IMR-90 (cell line): ENCODE measurements at regions not wholly inside any gene's neighbourhood (a gene's known extent, or its start where the extent isn't known, plus 50 kb on each side); places are given as distances from the start of the nearest gene placed in this dataset.

Experiments used
- ATAC-seq: fragments of 200-7000 bp; cut with Tn5 transposase; 2 replicates; pipeline ENCODE4 v1.9.1; 2020; ENCODE audit warnings: low read depth, mild to moderate bottlenecking, moderate library complexity
- BruUV-seq: library from RNA; stranded (reverse); fragments of 400-500 nt; replicated peaks from 2 replicates; lab custom pipeline; 2021; lab: Mats Ljungman, UMichigan
- CTCF ChIA-PET: fragments of 300-600 bp; formaldehyde crosslinking; extraction: SDS; loops from one replicate; lab custom pipeline; 2021; ENCODE audit warnings: antibody characterized with exemption; lab: Yijun Ruan, JAX
- POLR2A ChIA-PET: fragments of 300-600 bp; sonication (Branson Sonifier 250); formaldehyde crosslinking; loops from one replicate; lab custom pipeline; 2022; ENCODE audit warnings: antibody characterized with exemption; ENCODE audit not compliant: unreplicated experiment; lab: Charles Lee
- DNase-seq: peaks from one replicate; pipeline ENCODE4 v3.0.0; 2013
- H2AFZ ChIP-seq: replicated peaks from 2 replicates; pipeline ENCODE3; 2013; ENCODE audit warnings: low read length, mild to moderate bottlenecking; ENCODE audit not compliant: poor library complexity
- H2AK5ac ChIP-seq: 2 replicates; pipeline ENCODE4 v1.6.1; 2013; ENCODE audit warnings: low read depth, low read length, inconsistent platforms
- H2AK9ac ChIP-seq: replicated peaks from 2 replicates; pipeline ENCODE3; 2013; ENCODE audit warnings: mild to moderate bottlenecking, low read depth, low read length, moderate library complexity; ENCODE audit not compliant: poor library complexity
- H2BK120ac ChIP-seq: 2 replicates; pipeline ENCODE4 v1.6.1; 2013; ENCODE audit warnings: low read depth, low read length, inconsistent platforms
- H2BK15ac ChIP-seq: 3 replicates; pipeline ENCODE4 v1.6.1; 2013; ENCODE audit warnings: low read depth, low read length, inconsistent platforms
- H2BK20ac ChIP-seq: 2 replicates; pipeline ENCODE4 v1.6.1; 2013; ENCODE audit warnings: low read depth, mild to moderate bottlenecking, inconsistent platforms, low read length, moderate library complexity
- H2BK5ac ChIP-seq: 2 replicates; pipeline ENCODE4 v1.6.1; 2013; ENCODE audit warnings: mild to moderate bottlenecking, low read depth, low read length, inconsistent platforms; ENCODE audit not compliant: poor library complexity, severe bottlenecking
- H3K14ac ChIP-seq: replicated peaks from 2 replicates; pipeline ENCODE4 v1.6.1; 2013; ENCODE audit warnings: low read depth, low read length, inconsistent platforms
- H3K18ac ChIP-seq: 2 replicates; pipeline ENCODE4 v1.6.1; 2013; ENCODE audit warnings: low read depth, low read length, control low read depth
- H3K23ac ChIP-seq: 2 replicates; pipeline ENCODE4 v1.6.1; 2013; ENCODE audit warnings: low read depth, low read length, inconsistent platforms
- H3K27ac ChIP-seq: 2 replicates; pipeline ENCODE4 v1.5.1; 2013; ENCODE audit warnings: mild to moderate bottlenecking, control low read depth, low read length; ENCODE audit not compliant: insufficient read depth
- H3K27me3 ChIP-seq: 2 replicates; pipeline ENCODE4 v1.6.1; 2013; ENCODE audit warnings: low read length; ENCODE audit not compliant: control insufficient read depth, insufficient read depth
- H3K36me3 ChIP-seq: 2 replicates; pipeline ENCODE4 v1.6.1; 2013; ENCODE audit warnings: low read length, mixed read lengths; ENCODE audit not compliant: control insufficient read depth, insufficient read depth
- H3K4ac ChIP-seq: 2 replicates; pipeline ENCODE4 v1.6.1; 2013; ENCODE audit warnings: low read depth, low read length, inconsistent platforms
- H3K4me1 ChIP-seq: 2 replicates; pipeline ENCODE4 v1.6.1; 2013; ENCODE audit warnings: low read length, mixed read lengths; ENCODE audit not compliant: control insufficient read depth, insufficient read depth
- H3K4me2 ChIP-seq: 2 replicates; pipeline ENCODE4 v1.6.1; 2013; ENCODE audit warnings: low read depth, mild to moderate bottlenecking, control low read depth, low read length, moderate library complexity
- H3K4me3 ChIP-seq: 2 replicates; pipeline ENCODE4 v1.5.1; 2013; ENCODE audit warnings: low read depth, mild to moderate bottlenecking, control low read depth, low read length, moderate library complexity; ENCODE audit not compliant: insufficient read depth
- H3K56ac ChIP-seq: 2 replicates; pipeline ENCODE4 v1.6.1; 2013; ENCODE audit warnings: low read length, inconsistent platforms; ENCODE audit not compliant: insufficient read depth; ENCODE audit errors: extremely low read depth
- H3K79me1 ChIP-seq, 2 experiments: 2 replicates each; pipeline ENCODE4 v1.6.1; 2013; ENCODE audit warnings: low read length in 2 of 2, inconsistent platforms in 1 of 2, low read depth in 1 of 2
- H3K9ac ChIP-seq: 2 replicates; pipeline ENCODE4 v1.6.1; 2013; ENCODE audit warnings: low read depth, low read length, control low read depth
- H3K9me1 ChIP-seq: 2 replicates; pipeline ENCODE4 v1.6.1; 2013; ENCODE audit warnings: low read length, inconsistent platforms; ENCODE audit not compliant: insufficient read depth
- H3K9me3 ChIP-seq: 2 replicates; pipeline ENCODE4 v1.6.1; 2013; ENCODE audit warnings: low read length; ENCODE audit not compliant: control insufficient read depth, insufficient read depth
- H4K20me1 ChIP-seq: 2 replicates; pipeline ENCODE4 v1.6.1; 2013; ENCODE audit warnings: low read length, inconsistent platforms; ENCODE audit not compliant: insufficient read depth
- H4K5ac ChIP-seq: 2 replicates; pipeline ENCODE4 v1.6.1; 2013; ENCODE audit warnings: mild to moderate bottlenecking, low read depth, low read length, control low read depth
- H4K8ac ChIP-seq, 2 experiments: 2 replicates each; pipeline ENCODE4 v1.6.1; 2013; ENCODE audit warnings: low read depth in 2 of 2, low read length in 2 of 2, control low read depth in 1 of 2, inconsistent platforms in 1 of 2
- H4K91ac ChIP-seq: 2 replicates; pipeline ENCODE4 v1.6.1; 2013; ENCODE audit warnings: low read depth, low read length, inconsistent platforms; ENCODE audit not compliant: insufficient read depth
- BHLHE40 ChIP-seq: fragments of 150-350 bp; IDR thresholded peaks from 2 replicates; pipeline ENCODE4 v1.6.1; 2016; ENCODE audit warnings: mild to moderate bottlenecking, low read depth, low read length
- CEBPB ChIP-seq: IDR thresholded peaks from 2 replicates; pipeline ENCODE4 v1.6.1; 2012; ENCODE audit warnings: low read depth, low read length, improper control_type of control experiment
- CHD1 ChIP-seq: IDR thresholded peaks from 2 replicates; pipeline ENCODE4 v1.6.1; 2012; ENCODE audit warnings: low read depth, low read length, improper control_type of control experiment
- FOS ChIP-seq: fragments of 150-350 bp; IDR thresholded peaks from 2 replicates; pipeline ENCODE4 v1.6.1; 2016; ENCODE audit warnings: low read depth, low read length
- MAFK ChIP-seq: IDR thresholded peaks from 2 replicates; pipeline ENCODE4 v1.6.1; 2012; ENCODE audit warnings: low read depth, low read length, improper control_type of control experiment
- MAZ ChIP-seq: IDR thresholded peaks from 2 replicates; pipeline ENCODE4 v1.6.1; 2012; ENCODE audit warnings: low read depth, mild to moderate bottlenecking, low read length, improper control_type of control experiment, moderate library complexity, borderline replicate concordance
- MXI1 ChIP-seq: IDR thresholded peaks from 2 replicates; pipeline ENCODE4 v1.6.1; 2012; ENCODE audit warnings: low read depth, mild to moderate bottlenecking, low read length, moderate library complexity, borderline replicate concordance
- NFE2L2 ChIP-seq: fragments of 150-350 bp; IDR thresholded peaks from 2 replicates; pipeline ENCODE4 v1.6.1; 2016; ENCODE audit warnings: low read depth, mild to moderate bottlenecking, low read length
- POLR2A ChIP-seq: IDR thresholded peaks from 2 replicates; pipeline ENCODE4 v1.6.1; 2012; ENCODE audit warnings: mild to moderate bottlenecking, low read depth, low read length
- RAD21 ChIP-seq: IDR thresholded peaks from 2 replicates; pipeline ENCODE4 v1.6.1; 2012; ENCODE audit warnings: low read length, improper control_type of control experiment
- RCOR1 ChIP-seq: IDR thresholded peaks from 2 replicates; pipeline ENCODE4 v1.6.1; 2012; ENCODE audit warnings: mild to moderate bottlenecking, low read length, improper control_type of control experiment; ENCODE audit not compliant: insufficient replicate concordance
- RFX5 ChIP-seq: IDR thresholded peaks from 2 replicates; pipeline ENCODE4 v1.8.0; 2012; ENCODE audit warnings: low read depth, mild to moderate bottlenecking, low read length, moderate library complexity
- SMC3 ChIP-seq: fragments of 150-350 bp; IDR thresholded peaks from 2 replicates; pipeline ENCODE4 v1.6.1; 2016; ENCODE audit warnings: low read depth, mild to moderate bottlenecking, antibody characterized with exemption, low read length, moderate library complexity
- USF2 ChIP-seq: fragments of 150-350 bp; IDR thresholded peaks from 2 replicates; pipeline ENCODE4 v1.6.1; 2017; ENCODE audit warnings: mild to moderate bottlenecking, antibody characterized with exemption, low read length, low read depth
- WGBS, 2 experiments: methylation state at CpG; one replicate each; pipeline versions ENCODE4 v1.1.5 to v1.1.7; 2013; ENCODE audit warnings: missing lambda C conversion rate in 2 of 2; ENCODE audit not compliant: insufficient read length in 1 of 2; ENCODE audit errors: extremely low coverage in 2 of 2; 5-methylcytosine and 5-hydroxymethylcytosine counted together
- dilution Hi-C: fragments of 300-500 bp; cut with HindIII; formaldehyde crosslinking; loops from one replicate; pipeline ENCODE4 v1.14.3; 2018; ENCODE audit warnings: low sequenced_read_pairs; ENCODE audit not compliant: unreplicated experiment
- in situ Hi-C: fragments of 300-500 bp; cut with MboI; formaldehyde crosslinking; loops from 3 replicates; pipeline ENCODE4 v1.14.3; 2019; ENCODE audit warnings: low sequenced_read_pairs, inconsistent platforms, mixed read lengths
- intact Hi-C: fragments of 100-400 bp; cut with micrococcal nuclease; formaldehyde crosslinking; loops from 2 replicates; pipeline ENCODE4 v1.10.0; 2022
- TF ChIP-seq, protein P1 (sequence below): conservative IDR thresholded peaks from 2 replicates; pipeline ENCODE4 v1.5.1; 2012; ENCODE audit warnings: mild to moderate bottlenecking, low read depth, low read length, improper control_type of control experiment
- TF ChIP-seq, protein P2 (sequence below): fragments of 150-350 bp; IDR thresholded peaks from 2 replicates; pipeline ENCODE4 v1.6.1; 2016; ENCODE audit warnings: low read depth, mild to moderate bottlenecking, low read length, moderate library complexity, borderline replicate concordance

- Histone ChIP-seq H3K4ac (no peak overlapping the region), H2AK9ac (no peak overlapping the region), H2BK15ac (no peak overlapping the region), H2BK5ac (no peak overlapping the region), H2AFZ (no peak overlapping the region), H3K9me1 (no peaks in the 10 kb centered on the region), H3K14ac (no peak overlapping the region), H3K36me3 (no peaks in the 10 kb centered on the region), H3K9ac (no peak overlapping the region), H4K5ac (no peak overlapping the region), H2BK120ac (no peak overlapping the region), H3K4me3 (no peak overlapping the region), H3K27me3 (no peaks in the 10 kb centered on the region), H2BK20ac (no peak overlapping the region), H3K23ac (no peak overlapping the region), H3K4me2 (no peak overlapping the region), H4K20me1 (no peaks in the 10 kb centered on the region), H3K27ac (no peak overlapping the region), H4K91ac (no peak overlapping the region), H4K8ac (no peak overlapping the region), H3K18ac (no peak overlapping the region), H3K9me3 (no peaks in the 10 kb centered on the region), H3K56ac (no peak overlapping the region), H3K4me1 (no peaks in the 10 kb centered on the region), H3K79me1 (no peaks in the 10 kb centered on the region), H2AK5ac (no peak overlapping the region)
- in situ Hi-C loops (no loop called here), dilution Hi-C loops (no loop called here), intact Hi-C loops (loop anchor here (10.0 kb wide), 1 partner anchor 802 kb away; no protein-coding TSS in a partner anchor)
- TF ChIP-seq RAD21 (no peak), BHLHE40 (no peak), NFE2L2 (no peak), RFX5 (no peak), FOS (no peak), MXI1 (no peak), RCOR1 (no peak), POLR2A (no peak), USF2 (no peak), SMC3 (no peak), CHD1 (no peak), CEBPB (no peak), MAFK (no peak), MAZ (no peak)
- TF ChIP-seq, protein P1, sequence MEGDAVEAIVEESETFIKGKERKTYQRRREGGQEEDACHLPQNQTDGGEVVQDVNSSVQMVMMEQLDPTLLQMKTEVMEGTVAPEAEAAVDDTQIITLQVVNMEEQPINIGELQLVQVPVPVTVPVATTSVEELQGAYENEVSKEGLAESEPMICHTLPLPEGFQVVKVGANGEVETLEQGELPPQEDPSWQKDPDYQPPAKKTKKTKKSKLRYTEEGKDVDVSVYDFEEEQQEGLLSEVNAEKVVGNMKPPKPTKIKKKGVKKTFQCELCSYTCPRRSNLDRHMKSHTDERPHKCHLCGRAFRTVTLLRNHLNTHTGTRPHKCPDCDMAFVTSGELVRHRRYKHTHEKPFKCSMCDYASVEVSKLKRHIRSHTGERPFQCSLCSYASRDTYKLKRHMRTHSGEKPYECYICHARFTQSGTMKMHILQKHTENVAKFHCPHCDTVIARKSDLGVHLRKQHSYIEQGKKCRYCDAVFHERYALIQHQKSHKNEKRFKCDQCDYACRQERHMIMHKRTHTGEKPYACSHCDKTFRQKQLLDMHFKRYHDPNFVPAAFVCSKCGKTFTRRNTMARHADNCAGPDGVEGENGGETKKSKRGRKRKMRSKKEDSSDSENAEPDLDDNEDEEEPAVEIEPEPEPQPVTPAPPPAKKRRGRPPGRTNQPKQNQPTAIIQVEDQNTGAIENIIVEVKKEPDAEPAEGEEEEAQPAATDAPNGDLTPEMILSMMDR = no peak
- TF ChIP-seq, protein P2, sequence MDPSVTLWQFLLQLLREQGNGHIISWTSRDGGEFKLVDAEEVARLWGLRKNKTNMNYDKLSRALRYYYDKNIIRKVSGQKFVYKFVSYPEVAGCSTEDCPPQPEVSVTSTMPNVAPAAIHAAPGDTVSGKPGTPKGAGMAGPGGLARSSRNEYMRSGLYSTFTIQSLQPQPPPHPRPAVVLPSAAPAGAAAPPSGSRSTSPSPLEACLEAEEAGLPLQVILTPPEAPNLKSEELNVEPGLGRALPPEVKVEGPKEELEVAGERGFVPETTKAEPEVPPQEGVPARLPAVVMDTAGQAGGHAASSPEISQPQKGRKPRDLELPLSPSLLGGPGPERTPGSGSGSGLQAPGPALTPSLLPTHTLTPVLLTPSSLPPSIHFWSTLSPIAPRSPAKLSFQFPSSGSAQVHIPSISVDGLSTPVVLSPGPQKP = no peak
- BruUV-seq = no TSS peak
- DNase-seq = no peak
- ChIA-PET CTCF (interaction anchor here (0.6 kb wide), 1 partner anchor 1675 kb away, joined by 3 read pairs; no protein-coding TSS in a partner anchor), POLR2A (no interaction called here)
- WGBS, 2 experiments = no CpG with 5 or more reads among the region's 3 CpGs
- no peak for ATAC-seq
Measured at GRCh38 chr2:176852667-176853066, 359.9 kb upstream of the HNRNPA3 start.
